Ishikawa (cell line): ENCODE measurements at regions not wholly inside any gene's neighbourhood (a gene's known extent, or its start where the extent isn't known, plus 50 kb on each side); places are given as distances from the start of the nearest gene placed in this dataset.

Source experiments
- CEBPB ChIP-seq: IDR thresholded peaks from 2 replicates; pipeline ENCODE4 v1.6.1; 2012
- CREB1 ChIP-seq: IDR thresholded peaks from 2 replicates; pipeline ENCODE4 v1.6.1; 2012; ENCODE audit warnings: low read depth
- EGR1 ChIP-seq: IDR thresholded peaks from 2 replicates; pipeline ENCODE4 v1.6.1; 2012
- EP300 ChIP-seq: IDR thresholded peaks from 2 replicates; pipeline ENCODE4 v1.6.1; 2012; ENCODE audit warnings: borderline replicate concordance
- FOXM1 ChIP-seq: IDR thresholded peaks from 2 replicates; pipeline ENCODE4 v1.6.1; 2012; ENCODE audit warnings: low read depth, borderline replicate concordance
- NFIC ChIP-seq: IDR thresholded peaks from 2 replicates; pipeline ENCODE4 v1.6.1; 2012
- RAD21 ChIP-seq: IDR thresholded peaks from 2 replicates; pipeline ENCODE4 v1.6.1; 2012; ENCODE audit warnings: low read depth
- TAF1 ChIP-seq: IDR thresholded peaks from 2 replicates; pipeline ENCODE4 v1.6.1; 2012; ENCODE audit warnings: low read depth, mild to moderate bottlenecking
- TCF12 ChIP-seq: IDR thresholded peaks from 2 replicates; pipeline ENCODE4 v1.6.1; 2012; ENCODE audit warnings: low read depth
- TEAD4 ChIP-seq: IDR thresholded peaks from 2 replicates; pipeline ENCODE4 v1.6.1; 2012
- USF1 ChIP-seq: IDR thresholded peaks from 2 replicates; pipeline ENCODE4 v1.6.1; 2012
- YY1 ChIP-seq: IDR thresholded peaks from 2 replicates; pipeline ENCODE4 v1.6.1; 2012; ENCODE audit warnings: low read depth
- ZBTB7A ChIP-seq: IDR thresholded peaks from 2 replicates; pipeline ENCODE4 v1.6.1; 2012; ENCODE audit warnings: low read depth
- TF ChIP-seq, protein P1 (sequence below): IDR thresholded peaks from 2 replicates; pipeline ENCODE4 v1.6.1; 2012
- TF ChIP-seq, protein P2 (sequence below): IDR thresholded peaks from 2 replicates; pipeline ENCODE4 v1.6.1; 2012; ENCODE audit warnings: low read depth, mild to moderate bottlenecking

- TF ChIP-seq FOXM1 (no peak), USF1 (no peak), ZBTB7A (no peak), TEAD4 (no peak), CEBPB (no peak), EGR1 (no peak), RAD21 (no peak), TCF12 (no peak), YY1 (no peak)
- TF ChIP-seq, protein P1, sequence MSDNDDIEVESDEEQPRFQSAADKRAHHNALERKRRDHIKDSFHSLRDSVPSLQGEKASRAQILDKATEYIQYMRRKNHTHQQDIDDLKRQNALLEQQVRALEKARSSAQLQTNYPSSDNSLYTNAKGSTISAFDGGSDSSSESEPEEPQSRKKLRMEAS, result no peak
Measured at GRCh38 chr2:3930246-3930645, 226.9 kb downstream of the DCDC2C start.

GRCh38 chr2:3940661-3941060, 237.3 kb downstream of the DCDC2C start:
- no peak for TF ChIP-seq RAD21
- no peak for TF ChIP-seq USF1
- TF ChIP-seq CREB1, result no peak
- TF ChIP-seq, protein P2, sequence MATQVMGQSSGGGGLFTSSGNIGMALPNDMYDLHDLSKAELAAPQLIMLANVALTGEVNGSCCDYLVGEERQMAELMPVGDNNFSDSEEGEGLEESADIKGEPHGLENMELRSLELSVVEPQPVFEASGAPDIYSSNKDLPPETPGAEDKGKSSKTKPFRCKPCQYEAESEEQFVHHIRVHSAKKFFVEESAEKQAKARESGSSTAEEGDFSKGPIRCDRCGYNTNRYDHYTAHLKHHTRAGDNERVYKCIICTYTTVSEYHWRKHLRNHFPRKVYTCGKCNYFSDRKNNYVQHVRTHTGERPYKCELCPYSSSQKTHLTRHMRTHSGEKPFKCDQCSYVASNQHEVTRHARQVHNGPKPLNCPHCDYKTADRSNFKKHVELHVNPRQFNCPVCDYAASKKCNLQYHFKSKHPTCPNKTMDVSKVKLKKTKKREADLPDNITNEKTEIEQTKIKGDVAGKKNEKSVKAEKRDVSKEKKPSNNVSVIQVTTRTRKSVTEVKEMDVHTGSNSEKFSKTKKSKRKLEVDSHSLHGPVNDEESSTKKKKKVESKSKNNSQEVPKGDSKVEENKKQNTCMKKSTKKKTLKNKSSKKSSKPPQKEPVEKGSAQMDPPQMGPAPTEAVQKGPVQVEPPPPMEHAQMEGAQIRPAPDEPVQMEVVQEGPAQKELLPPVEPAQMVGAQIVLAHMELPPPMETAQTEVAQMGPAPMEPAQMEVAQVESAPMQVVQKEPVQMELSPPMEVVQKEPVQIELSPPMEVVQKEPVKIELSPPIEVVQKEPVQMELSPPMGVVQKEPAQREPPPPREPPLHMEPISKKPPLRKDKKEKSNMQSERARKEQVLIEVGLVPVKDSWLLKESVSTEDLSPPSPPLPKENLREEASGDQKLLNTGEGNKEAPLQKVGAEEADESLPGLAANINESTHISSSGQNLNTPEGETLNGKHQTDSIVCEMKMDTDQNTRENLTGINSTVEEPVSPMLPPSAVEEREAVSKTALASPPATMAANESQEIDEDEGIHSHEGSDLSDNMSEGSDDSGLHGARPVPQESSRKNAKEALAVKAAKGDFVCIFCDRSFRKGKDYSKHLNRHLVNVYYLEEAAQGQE, result no peak
- TF ChIP-seq, protein P1, result no peak
- no peak for TF ChIP-seq ZBTB7A
- TF ChIP-seq EP300, result no peak
- TF ChIP-seq TAF1, result no peak
- TF ChIP-seq TCF12, result no peak
- no peak for TF ChIP-seq EGR1
- TF ChIP-seq FOXM1, result no peak
- TF ChIP-seq YY1, result no peak
- no peak for TF ChIP-seq NFIC
- no peak for TF ChIP-seq TEAD4
- no peak for TF ChIP-seq CEBPB

GRCh38 chr2:3942841-3943240, 239.5 kb downstream of the DCDC2C start:
- TF ChIP-seq TAF1, result no peak
- TF ChIP-seq TCF12, result no peak
- no peak for TF ChIP-seq YY1
- TF ChIP-seq, protein P1, result no peak
- TF ChIP-seq RAD21, result no peak
- TF ChIP-seq EGR1, result no peak
- TF ChIP-seq NFIC, result no peak
- TF ChIP-seq USF1, result no peak
- TF ChIP-seq, protein P2, result no peak
- TF ChIP-seq ZBTB7A, result no peak
- TF ChIP-seq CEBPB, result no peak
- no peak for TF ChIP-seq EP300
- no peak for TF ChIP-seq TEAD4
- TF ChIP-seq CREB1, result no peak
- no peak for TF ChIP-seq FOXM1

GRCh38 chr2:3944071-3944470, 240.7 kb downstream of the DCDC2C start:
- no peak for TF ChIP-seq YY1
- no peak for TF ChIP-seq NFIC
- no peak for TF ChIP-seq ZBTB7A
- TF ChIP-seq CREB1, result no peak
- no peak for TF ChIP-seq USF1
- TF ChIP-seq, protein P1, result no peak
- TF ChIP-seq TEAD4, result no peak
- TF ChIP-seq TAF1, result no peak
- TF ChIP-seq CEBPB, result no peak
- TF ChIP-seq FOXM1, result no peak
- TF ChIP-seq EGR1, result no peak
- TF ChIP-seq RAD21, result no peak

DNA sequence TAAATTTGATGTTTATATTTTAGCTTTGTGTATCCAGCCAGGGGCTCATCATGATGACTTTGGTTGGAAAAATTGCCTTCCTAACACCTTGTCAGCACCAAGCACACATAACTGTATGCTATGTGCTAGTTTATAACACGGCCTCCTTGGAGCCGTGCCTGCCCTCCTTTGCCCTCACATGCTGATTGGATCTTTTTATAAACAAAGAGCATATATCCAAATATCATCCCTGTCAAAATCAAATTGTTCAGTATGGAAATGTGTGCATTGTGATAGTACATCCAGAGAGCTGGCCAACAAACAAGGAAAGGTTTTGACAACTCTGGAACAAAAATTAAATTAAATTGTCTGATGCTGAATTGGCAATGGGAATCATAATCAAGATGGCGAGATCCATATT, 241.5 kb downstream of the DCDC2C start:
- TF ChIP-seq USF1, result no peak
- TF ChIP-seq EGR1, result no peak
- TF ChIP-seq CREB1, result no peak
- TF ChIP-seq, protein P1, result no peak
- no peak for TF ChIP-seq CEBPB
- TF ChIP-seq TCF12, result no peak
- no peak for TF ChIP-seq EP300
